Sigmoid colon (tissue), 6 donors: ENCODE measurements at regions not wholly inside any gene's neighbourhood (a gene's known extent, or its start where the extent isn't known, plus 50 kb on each side); places are given as distances from the start of the nearest gene placed in this dataset.
A peak's percentile ranks its signal among the peaks of the same experiment; 100 is the strongest.

Experiments used
- DNase-seq: peaks from one replicate; pipeline ENCODE4 v3.0.0-alpha.2; 2019
- H3K27ac ChIP-seq, 4 donors: fragments of 200-600 bp; sonication (generic); one replicate each; pipeline ENCODE4 v1.5.1; 2016 to 2019; ENCODE audit warnings: mild to moderate bottlenecking in 1 of 4
- H3K27me3 ChIP-seq, 3 donors: fragments of 200-600 bp; sonication (generic); one replicate each; pipeline ENCODE4 v1.5.1; 2019; ENCODE audit warnings: mild to moderate bottlenecking in 1 of 3
- H3K36me3 ChIP-seq, 4 donors: fragments of 200-600 bp; sonication (generic); one replicate each; pipeline ENCODE4 v1.5.1; 2016 to 2019
- H3K4me1 ChIP-seq, 4 donors: fragments of 200-600 bp; sonication (generic); one replicate each; pipeline ENCODE4 v1.5.1; 2017 to 2019
- H3K4me3 ChIP-seq, 4 donors: fragments of 200-600 bp; sonication (generic); one replicate each; pipeline ENCODE4 v1.5.1; 2017 to 2019; ENCODE audit warnings: mild to moderate bottlenecking in 2 of 4, moderate library complexity in 1 of 4
- H3K9me3 ChIP-seq, 4 donors: fragments of 200-600 bp in 3 of 4; sonication (generic) in 3 of 4; one replicate each; pipeline versions ENCODE4 v1.5.1 to v1.6.1; 2013 to 2019
- CTCF ChIP-seq, 4 experiments: fragments of 450-650 bp in 3 of 4; fragments of 200-600 bp in 1 of 4; IDR thresholded peaks; one replicate each; pipeline ENCODE4 v1.5.1; 2016 to 2019; ENCODE audit warnings: antibody characterized with exemption in 4 of 4, mild to moderate bottlenecking in 3 of 4, moderate library complexity in 2 of 4
- EP300 ChIP-seq, 4 donors: sonication (generic); formaldehyde crosslinking; IDR thresholded peaks; one replicate each; pipeline ENCODE4 v1.6.1; 2017; ENCODE audit warnings: antibody characterized with exemption in 4 of 4
- POLR2A ChIP-seq, 2 donors: fragments of 450-650 bp; IDR thresholded peaks; one replicate each; pipeline ENCODE4 v1.6.1; 2016; ENCODE audit warnings: antibody characterized with exemption in 2 of 2, mild to moderate bottlenecking in 2 of 2, moderate library complexity in 2 of 2
- POLR2AphosphoS5 ChIP-seq, 4 donors: sonication (generic); formaldehyde crosslinking; IDR thresholded peaks; one replicate each; pipeline ENCODE4 v1.6.1; 2017; ENCODE audit warnings: antibody characterized with exemption in 4 of 4
- WGBS, 2 donors: extraction: QIAGEN DNeasy Blood & Tissue Kit; methylation state at CpG; one replicate each; pipeline ENCODE4 v1.1.7; 2013; 5-methylcytosine and 5-hydroxymethylcytosine counted together
- intact Hi-C: fragments of 100-400 bp; cut with DNase I; formaldehyde crosslinking; loops from one replicate; pipeline ENCODE4 v1.15.1; 2023
- donor health status: healthy with polysubstance abuse.
- donor health status: healthy.

DNA sequence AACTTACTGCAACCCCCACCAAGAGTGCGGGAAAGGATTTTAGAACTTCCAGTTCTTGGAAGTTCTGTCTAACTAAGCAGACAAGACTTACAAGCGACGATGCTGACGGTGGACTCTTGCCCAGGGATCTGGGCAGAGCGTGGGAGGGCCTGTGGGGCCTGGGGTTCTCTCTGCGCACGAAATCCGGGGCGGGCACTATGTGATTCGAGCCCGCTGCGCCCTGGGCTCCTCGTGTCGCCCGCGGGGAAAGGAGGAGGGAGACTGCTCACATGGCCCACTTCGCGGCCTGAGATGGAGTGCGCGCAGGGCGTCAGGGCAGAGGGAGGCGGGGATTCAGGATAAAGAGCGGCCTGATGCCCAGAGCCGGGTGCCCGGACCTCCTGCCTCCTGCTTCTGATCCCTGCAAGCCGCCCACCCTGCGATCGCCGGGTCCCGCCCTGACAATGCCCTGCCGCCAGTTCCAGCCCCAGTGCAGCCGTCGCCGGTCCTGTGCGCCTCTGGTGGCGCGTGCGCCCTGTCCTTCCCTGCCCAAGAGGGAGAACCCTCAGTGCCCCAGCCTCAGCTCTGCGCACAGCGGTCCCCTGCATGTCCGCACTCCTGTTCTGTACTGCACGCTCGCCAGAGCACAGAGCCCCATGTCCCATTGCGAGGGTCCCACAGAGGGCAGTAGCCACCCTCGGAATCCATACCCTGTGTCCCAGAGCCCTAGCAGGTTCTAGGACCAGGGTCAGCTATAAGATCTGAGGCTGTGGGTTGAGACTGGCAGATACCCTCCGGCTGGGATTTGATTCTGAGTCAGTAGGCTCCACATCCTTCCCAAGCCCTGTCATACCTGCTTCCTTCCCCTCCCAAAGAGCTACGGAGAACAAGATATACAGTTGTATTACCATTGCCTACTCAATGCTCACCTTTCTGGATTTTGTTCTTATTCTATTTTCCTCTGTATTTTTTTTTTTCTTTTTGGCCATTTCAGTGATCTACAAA lies 99.4 kb upstream of the TMEM106B start:
- TF ChIP-seq POLR2A (IDR thresholded peaks at IDR 0.05), result peak in 1 of 2 donors; percentile 8
- no peak for TF ChIP-seq EP300 (IDR thresholded peaks at IDR 0.05)
- peak; percentile 29 to 68 (median 43) for TF ChIP-seq POLR2AphosphoS5 (IDR thresholded peaks at IDR 0.05)
- intact Hi-C loops, result loop anchor here (5.0 kb wide), 1 partner anchor 101 kb away; the partner anchor contains the start of gene TMEM106B
- Histone ChIP-seq H3K4me1 (peaks cover 0 to 31% (median 25%) of the 10 kb centered on the region in 4 donors), H3K36me3 (no peaks in the 10 kb centered on the region), H3K9me3 (no peaks in the 10 kb centered on the region), H3K27ac (peak overlapping the region in 3 of 4 donors; percentile 68 to 80 (median 68)), H3K4me3 (peak overlapping the region; percentile 16 to 48 (median 40)), H3K27me3 (no peaks in the 10 kb centered on the region)
- DNase-seq, result peak; percentile 90
- WGBS, 2 donors, result 29 to 76% methylated on average over 47 of the region's 47 CpGs

DNA sequence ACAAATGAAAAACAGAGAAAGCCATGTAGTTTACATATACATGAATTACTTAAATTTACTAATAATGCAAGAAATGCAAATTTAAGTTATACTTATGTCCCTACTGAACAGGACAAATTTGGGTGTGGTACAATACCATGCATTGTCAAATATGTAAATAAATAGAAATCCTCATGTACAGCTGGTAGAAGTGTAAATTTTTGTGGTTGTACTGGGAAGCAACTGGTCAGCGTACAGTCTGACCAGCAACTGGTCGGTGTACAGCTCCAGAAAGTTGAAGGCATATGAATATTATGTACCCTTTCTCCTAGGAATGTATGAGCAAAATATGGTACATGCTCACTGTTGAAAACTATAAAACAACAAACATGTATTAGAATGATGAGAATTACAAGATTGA lies 93.9 kb upstream of the TMEM106B start:
- DNase-seq, result no peak
- no peak overlapping the region for H3K27ac ChIP-seq
- TF ChIP-seq CTCF (IDR thresholded peaks at IDR 0.05) (no peak), EP300 (IDR thresholded peaks at IDR 0.05) (no peak)
- H3K4me3 ChIP-seq, result no peak overlapping the region
- no peaks in the 10 kb centered on the region for H3K36me3 ChIP-seq
- H3K4me1 ChIP-seq, result no peaks in the 10 kb centered on the region
- H3K27me3 ChIP-seq, result no peaks in the 10 kb centered on the region
- 96% methylated on average over 2 of the region's 2 CpGs for WGBS, 2 donors
- H3K9me3 ChIP-seq, result peaks cover 0 to 3% (median 0%) of the 10 kb centered on the region in 4 donors
- intact Hi-C loops, result no loop called here

GRCh38 chr7:12119620-12120303 lies 91.3 kb upstream of the TMEM106B start:
- Histone ChIP-seq H3K27me3 (no peaks in the 10 kb centered on the region), H3K36me3 (no peaks in the 10 kb centered on the region), H3K9me3 (peaks cover 0 to 3% (median 0%) of the 10 kb centered on the region in 4 donors), H3K4me1 (no peaks in the 10 kb centered on the region), H3K4me3 (no peak overlapping the region), H3K27ac (no peak overlapping the region)
- 88 to 94% methylated on average over 4 of the region's 4 CpGs for WGBS, 2 donors
- TF ChIP-seq POLR2A (IDR thresholded peaks at IDR 0.05), result no peak
- TF ChIP-seq CTCF (IDR thresholded peaks at IDR 0.05), result no peak
- TF ChIP-seq POLR2AphosphoS5 (IDR thresholded peaks at IDR 0.05), result no peak
- TF ChIP-seq EP300 (IDR thresholded peaks at IDR 0.05), result no peak
- DNase-seq, result no peak
- intact Hi-C loops, result no loop called here

GRCh38 chr7:12120632-12121031 lies 90.5 kb upstream of the TMEM106B start:
- DNase-seq, result no peak
- no peaks in the 10 kb centered on the region for H3K36me3 ChIP-seq
- H3K27me3 ChIP-seq, result no peaks in the 10 kb centered on the region
- H3K4me3 ChIP-seq, result no peak overlapping the region
- intact Hi-C loops, result no loop called here
- H3K27ac ChIP-seq, result no peak overlapping the region
- H3K9me3 ChIP-seq, result peaks cover 0 to 3% (median 0%) of the 10 kb centered on the region in 4 donors
- no peaks in the 10 kb centered on the region for H3K4me1 ChIP-seq
- whole genome bisulfite sequencing, 2 donors, result 54 to 62% methylated on average over 1 of the region's 1 CpG
- TF ChIP-seq CTCF (IDR thresholded peaks at IDR 0.05) (no peak), EP300 (IDR thresholded peaks at IDR 0.05) (no peak), POLR2A (IDR thresholded peaks at IDR 0.05) (no peak), POLR2AphosphoS5 (IDR thresholded peaks at IDR 0.05) (no peak)

DNA sequence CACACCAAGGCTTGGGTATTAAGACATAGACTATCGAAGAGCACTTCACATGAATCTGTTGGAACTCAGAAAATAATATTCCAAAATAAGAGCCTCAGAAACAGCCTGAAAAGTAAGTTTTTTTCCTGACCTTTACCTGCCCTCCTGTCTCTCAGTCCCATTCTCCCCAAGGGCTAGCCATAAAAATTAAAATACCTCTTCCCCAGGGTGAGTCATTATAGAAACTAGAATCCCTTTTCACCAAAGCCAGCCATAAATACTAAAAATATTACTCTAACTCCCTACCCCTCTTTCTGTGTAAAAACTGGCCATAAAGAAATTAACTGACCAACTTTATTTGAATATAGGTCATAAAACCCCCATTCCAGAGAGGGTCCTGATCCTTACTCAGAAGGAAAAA lies 87.9 kb upstream of the TMEM106B start:
- no peak overlapping the region for H3K4me3 ChIP-seq
- no peaks in the 10 kb centered on the region for H3K36me3 ChIP-seq
- no peaks in the 10 kb centered on the region for H3K27me3 ChIP-seq
- no peak overlapping the region for H3K27ac ChIP-seq
- no peak for DNase-seq
- intact Hi-C loops, result no loop called here
- H3K4me1 ChIP-seq, result peaks cover 0 to 1% (median 0%) of the 10 kb centered on the region in 4 donors
- WGBS, 2 donors, result 90 to 95% methylated on average over 1 of the region's 1 CpG
- TF ChIP-seq CTCF (IDR thresholded peaks at IDR 0.05) (no peak), POLR2AphosphoS5 (IDR thresholded peaks at IDR 0.05) (no peak), POLR2A (IDR thresholded peaks at IDR 0.05) (no peak), EP300 (IDR thresholded peaks at IDR 0.05) (no peak)
- H3K9me3 ChIP-seq, result peaks cover 0 to 3% (median 0%) of the 10 kb centered on the region in 4 donors
